GM18505 (cell line): ENCODE measurements at regions not wholly inside any gene's neighbourhood (a gene's known extent, or its start where the extent isn't known, plus 50 kb on each side); places are given as distances from the start of the nearest gene placed in this dataset.

Experiments
- ATAC-seq: cut with Tn5 transposase; IDR thresholded peaks from one replicate; pipeline ENCODE4 v1.9.1; 2021; ENCODE audit not compliant: unreplicated experiment
- POLR2A ChIP-seq: IDR thresholded peaks from 4 replicates; pipeline ENCODE4 v1.6.1; 2011; ENCODE audit warnings: borderline replicate concordance; ENCODE audit not compliant: insufficient read depth, insufficient read length; ENCODE audit errors: extremely low read depth

DNA sequence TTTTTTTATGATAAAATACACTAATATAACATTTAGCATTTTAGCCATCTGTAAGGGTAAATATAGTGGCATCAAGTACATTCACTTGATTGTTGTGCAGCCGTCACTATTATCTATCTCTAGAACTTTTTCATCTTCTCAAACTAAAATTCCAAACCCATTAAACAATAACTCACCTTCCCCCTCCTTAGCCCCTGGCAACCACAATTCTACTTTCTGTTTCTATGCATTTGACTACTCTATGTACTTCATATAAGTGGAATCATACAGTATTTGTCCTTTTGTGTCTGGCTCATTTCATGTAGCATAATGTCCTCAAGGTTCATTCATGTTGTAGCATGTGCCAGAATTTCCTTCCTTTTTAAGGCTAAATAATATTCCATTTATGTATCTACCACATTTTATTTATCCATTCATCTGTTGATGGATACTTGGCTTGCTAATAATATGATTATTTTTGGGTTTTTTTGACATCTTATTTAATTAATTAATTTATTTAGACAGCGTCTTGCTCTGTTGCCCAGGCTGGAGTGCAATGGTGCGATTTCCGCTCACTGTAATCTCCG is 69.6 kb upstream of the MACF1 start:
- TF ChIP-seq POLR2A, result no peak
- no peak for ATAC-seq

DNA sequence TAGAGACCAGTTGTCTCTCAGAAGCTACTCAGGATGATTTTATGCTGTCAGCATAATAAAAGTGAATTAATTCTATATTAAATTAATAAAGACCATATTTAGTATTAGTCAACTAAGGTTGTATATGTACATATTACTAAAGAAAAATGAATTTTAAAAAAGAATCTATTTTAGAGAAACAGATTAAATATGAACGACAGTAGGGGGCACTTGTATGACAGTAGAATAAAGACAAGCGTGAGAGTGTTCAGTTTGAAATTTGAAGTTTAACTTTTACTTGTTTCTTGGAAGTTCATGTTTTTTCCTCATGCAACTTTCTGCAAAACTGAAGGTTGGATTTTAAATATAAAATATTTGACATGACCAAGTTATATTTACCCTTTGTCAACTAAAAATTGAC is 67.9 kb upstream of the MACF1 start:
- TF ChIP-seq POLR2A, result no peak
- no peak for ATAC-seq

DNA sequence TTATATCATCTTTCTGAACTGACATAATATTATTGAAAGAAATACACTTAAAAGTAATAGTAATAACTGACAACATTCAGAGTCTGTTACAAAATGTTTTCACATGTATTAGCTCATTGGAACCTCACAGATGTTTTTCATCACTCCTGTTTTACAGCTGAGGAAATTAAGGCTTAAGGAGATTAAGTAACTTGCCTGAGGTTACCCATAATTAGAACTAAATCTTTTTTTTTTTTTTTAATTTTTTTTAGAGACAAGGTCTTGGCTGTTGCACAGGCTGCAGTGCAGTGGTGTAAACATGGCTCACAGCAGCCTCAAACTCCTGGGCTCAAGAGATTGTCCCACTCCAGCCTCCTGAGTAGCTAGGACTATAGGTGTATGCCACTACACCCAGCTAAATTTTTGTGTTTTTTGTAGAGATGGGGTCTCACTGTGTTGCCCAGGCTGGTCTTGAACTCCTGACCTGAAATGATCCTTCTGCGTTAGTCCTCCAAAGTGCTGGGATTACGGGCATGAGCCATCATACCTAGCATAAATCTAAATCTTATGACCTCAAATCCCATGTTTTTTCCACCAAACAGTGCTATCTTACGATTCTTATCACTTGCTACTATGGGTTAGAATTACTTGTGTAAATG is 64.7 kb upstream of the MACF1 start:
- ATAC-seq, result no peak

DNA sequence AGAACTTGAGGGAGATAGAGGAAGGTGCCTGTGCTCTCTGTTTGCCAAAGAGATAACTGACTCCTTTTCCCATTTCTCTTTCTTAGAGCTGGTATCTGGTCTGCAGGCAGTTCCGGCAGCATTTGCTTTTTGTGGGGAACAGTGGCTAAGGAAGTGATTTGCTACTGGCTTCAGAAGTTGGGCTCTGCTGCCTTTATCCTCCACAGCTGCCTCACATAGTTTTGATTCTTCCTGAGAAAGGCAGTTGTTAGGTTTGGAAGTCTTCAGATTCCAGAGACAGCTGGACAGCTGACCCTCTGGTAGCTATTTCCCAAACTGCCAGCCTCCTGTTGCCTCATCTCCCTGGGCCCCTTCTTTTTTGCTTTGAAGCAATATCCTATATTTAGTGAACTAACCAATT is 62.6 kb upstream of the MACF1 start:
- no peak for ATAC-seq
- TF ChIP-seq POLR2A, result no peak

More for the DNA sequence above, 64.7 kb upstream of the MACF1 start:
- TF ChIP-seq POLR2A, result no peak

DNA sequence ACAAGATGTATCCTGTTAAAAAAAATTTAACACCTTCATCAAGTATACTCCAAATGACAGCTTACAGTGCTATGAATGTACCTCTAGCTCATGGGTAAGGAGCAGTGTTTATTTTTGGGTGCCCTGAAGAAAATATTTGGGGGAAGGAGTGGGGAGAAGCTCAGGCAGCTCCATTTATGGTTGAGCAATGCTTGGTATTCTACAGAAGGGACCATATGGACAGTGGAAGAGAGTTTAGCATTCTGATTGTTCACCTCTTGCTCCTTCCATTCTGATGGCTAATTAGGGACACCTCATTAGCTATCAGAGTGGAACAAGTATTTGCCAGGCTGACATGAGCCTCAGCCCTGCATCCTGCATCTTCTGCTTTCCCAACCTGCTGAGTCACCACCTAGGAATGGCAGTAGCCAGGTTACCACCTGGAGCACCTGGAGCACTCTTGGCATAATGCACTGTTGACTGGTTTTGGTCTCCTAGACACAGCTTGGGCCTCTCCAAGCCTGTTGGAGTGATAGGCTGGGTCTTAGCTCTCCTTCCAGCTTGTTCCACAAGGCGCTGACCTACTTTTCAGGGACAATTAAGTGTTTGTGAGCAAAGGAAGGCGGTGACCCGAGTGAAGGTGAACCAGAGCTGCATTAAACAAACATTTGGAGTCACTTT is 62.0 kb upstream of the MACF1 start:
- ATAC-seq, result no peak

DNA sequence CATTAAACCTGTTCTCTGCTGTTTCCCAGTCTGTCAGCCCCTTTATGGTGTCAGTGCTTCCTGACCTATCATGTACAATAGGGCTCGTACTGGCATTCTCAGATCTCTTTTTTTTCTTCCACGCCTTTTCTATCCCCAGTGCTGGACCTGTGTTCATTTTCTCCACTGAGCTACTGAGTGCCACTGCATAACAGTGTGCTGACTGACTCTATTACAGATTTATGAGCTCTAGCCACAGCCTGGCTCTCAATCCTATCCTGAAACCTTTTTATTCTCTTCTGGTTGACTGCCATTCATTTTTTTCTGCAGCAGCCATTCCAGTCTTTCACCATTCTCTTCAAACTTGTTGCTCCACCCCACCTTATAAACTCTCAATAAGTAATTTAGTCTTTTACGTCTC is 59.6 kb upstream of the MACF1 start:
- ATAC-seq, result no peak
- TF ChIP-seq POLR2A, result no peak

More for the DNA sequence above, 62.0 kb upstream of the MACF1 start:
- TF ChIP-seq POLR2A, result no peak

DNA sequence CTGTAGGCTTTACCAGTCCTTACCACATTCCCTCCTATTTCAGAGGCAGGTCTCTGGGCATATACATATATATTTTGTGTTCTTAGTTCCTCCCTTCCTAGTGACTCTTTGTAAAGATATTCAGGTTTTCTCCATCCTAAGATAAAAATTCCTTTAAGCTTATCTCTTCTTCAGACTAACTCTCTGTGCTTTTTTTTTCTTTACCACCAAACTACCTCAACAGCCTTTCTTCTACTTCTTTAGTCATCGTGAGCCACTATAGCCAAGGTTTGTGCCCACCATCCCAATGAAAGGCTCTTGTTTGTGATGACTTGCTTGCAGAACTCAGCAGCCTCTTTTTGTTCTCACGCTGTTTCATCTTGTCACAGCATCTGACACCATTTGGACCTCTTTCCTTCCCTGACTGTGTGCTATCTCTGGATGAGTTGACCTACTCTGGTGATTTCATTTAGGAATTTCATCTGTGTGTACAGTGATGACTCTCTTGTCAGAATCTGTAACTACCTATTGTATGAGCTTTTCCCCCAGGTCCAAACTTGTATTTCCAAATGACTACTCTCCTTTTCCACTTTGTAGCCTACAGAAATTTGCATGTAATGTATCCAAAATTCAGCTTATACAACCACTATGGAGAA is 59.0 kb upstream of the MACF1 start:
- no peak for TF ChIP-seq POLR2A
- no peak for ATAC-seq

DNA sequence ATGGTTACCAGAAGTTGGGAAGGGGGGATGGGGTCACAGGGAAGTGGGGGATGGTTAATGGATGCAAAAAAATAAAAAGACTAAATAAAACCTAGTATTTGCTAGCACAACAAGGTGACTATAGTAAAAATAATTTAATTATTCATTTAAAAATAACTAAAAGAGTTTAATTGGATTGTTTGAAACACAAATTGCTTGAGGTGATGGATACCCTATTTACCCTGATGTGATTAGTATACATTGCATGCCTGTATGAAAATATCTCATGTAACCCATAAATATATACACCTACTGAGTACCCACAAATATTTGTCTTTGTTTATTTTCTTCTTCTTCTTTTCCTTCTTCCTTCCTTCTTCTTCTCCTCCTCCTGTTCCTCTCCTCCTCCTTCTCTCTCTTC is 57.8 kb upstream of the MACF1 start:
- TF ChIP-seq POLR2A, result no peak
- no peak for ATAC-seq

DNA sequence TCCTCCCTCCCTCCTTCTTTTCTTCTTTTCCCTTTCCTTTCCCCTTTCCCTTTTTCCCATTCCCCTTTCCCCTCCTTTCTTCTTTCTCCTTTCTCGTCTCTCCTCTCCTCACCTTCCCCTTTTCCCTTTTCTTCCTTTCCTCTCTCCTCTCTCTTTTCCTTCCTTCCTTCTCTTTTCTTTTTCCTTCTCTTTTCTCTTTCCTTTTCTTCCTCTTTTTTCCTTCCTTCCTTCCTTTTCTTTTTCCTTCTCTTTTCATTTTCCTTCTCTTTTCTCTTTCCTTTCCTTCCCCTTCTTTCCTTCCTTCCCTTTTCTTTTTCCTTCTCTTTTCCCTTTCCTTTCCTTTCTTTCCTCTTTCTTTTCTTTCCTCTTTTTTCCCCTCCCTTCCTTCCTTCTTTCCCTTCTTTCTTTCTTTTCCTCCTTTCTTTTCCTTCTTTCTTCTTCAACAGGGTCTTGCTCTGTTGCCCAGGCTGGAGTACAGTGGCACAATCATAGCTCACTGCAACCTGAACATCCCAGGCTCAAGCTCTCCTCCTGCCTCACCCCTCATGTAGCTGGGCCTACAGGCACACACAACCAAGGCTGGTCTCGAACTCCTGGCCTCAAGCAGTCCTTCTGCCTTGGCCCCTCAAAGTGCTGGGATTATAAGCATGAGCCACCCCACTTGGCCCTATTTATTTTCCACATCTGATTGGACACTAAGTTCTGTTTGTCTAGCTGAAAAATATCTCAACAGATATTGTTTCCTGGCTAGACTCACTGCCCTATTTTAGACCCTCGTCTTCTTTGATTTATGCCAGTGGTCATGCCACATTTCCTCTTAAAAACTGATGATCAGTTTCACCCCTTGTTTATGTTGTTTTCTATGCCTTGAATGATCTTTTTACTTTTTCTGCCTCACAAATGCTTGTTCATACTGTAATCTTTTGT is 57.1 kb upstream of the MACF1 start:
- no peak for TF ChIP-seq POLR2A
- no peak for ATAC-seq

DNA sequence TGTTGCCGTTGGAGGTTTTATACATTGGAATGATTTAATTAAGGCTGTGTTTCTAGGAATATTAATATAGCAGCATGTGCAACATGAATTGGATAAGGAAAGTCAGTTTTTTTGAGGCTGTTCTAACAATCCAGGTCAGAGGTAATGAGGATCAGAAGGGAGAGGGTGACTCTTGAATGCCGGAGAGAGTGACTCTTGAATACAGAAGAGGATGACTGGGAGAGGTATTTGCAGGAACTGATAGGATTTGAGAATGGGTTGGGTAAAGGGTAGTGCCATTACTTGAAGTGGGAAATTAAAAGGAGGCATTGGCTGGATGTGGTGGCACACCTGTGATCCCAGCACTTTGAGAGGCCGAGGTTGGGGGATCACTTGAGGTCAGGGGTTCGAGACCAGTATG is 55.6 kb upstream of the MACF1 start:
- ATAC-seq, result no peak
- no peak for TF ChIP-seq POLR2A

DNA sequence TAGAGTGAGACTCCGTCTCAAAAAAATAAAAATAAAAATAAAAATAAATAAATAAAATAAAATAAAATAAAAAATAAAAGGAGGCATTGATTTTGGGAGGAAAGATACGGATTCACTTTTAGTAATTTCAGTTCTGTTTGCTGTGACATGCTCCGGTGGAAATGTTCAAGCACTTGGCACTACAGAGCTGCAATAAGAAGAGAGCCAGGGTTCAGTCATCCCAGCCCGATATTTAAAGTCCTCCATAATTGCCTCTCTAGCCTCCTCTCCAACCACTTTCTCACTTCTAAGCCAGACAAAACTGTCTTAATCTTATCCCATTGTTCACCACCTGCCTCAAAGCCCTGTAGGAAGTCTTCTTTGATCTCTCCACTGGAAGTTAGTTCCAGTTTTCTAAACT is 55.0 kb upstream of the MACF1 start:
- TF ChIP-seq POLR2A, result no peak
- ATAC-seq, result no peak

DNA sequence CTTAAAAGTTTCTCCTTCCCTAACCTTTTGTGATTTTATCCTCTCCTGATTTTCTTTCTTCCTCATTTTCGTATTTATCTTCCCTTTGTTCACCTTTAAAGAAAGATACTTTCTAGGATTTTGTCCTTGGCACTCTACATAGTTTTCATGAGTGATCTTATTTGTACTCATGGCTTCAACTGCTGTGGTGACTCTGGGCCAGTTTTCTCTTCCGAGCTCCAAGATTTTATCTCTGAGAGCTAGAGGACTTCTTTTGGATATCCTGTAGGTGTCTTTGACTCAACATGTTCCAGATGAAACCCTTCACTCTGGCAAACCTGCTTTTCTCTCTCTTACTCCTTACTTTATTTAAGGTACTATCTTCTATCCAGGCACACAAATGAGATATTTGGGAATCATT is 53.7 kb upstream of the MACF1 start:
- no peak for ATAC-seq

DNA sequence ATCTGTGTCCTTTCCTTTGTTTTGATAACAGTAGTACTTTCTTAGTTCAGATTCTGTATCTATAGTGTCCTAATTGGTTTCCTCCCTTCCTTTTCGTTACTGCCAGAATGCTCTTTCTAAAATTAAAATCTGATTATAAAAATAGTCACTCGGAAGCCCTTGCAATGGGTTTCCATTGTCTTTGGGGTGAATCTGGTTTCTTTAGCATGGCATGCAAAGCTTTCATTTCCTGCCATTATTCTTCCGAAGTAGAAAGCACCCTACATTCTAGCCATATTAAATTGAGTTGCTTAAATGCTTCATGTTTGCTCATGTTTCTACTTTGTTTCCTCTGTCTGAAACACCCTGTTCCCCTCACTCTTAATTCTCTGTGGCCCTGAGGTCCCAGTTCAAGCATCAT is 53.2 kb upstream of the MACF1 start:
- no peak for TF ChIP-seq POLR2A
- no peak for ATAC-seq

More for the DNA sequence above, 53.7 kb upstream of the MACF1 start:
- TF ChIP-seq POLR2A, result no peak

DNA sequence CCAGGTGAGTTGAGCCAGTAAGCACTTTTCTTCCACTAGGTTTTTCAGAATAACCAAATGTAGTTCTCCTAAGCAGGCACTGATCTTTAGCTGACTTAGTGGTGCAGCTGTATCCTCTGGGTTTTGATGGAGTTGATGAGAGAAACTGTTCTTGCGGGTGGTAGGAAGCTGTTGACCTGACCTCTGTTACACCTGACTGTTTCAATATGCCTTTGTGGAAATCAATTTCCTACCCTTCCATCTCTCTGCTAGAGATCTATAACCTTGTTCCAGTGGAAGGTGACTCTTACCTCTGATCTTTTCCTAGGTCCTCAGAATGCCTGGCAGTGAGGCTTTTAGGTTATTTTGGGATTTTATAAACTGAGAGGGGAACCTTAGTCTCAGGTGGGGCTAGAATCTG is 51.6 kb upstream of the MACF1 start:
- no peak for ATAC-seq
- TF ChIP-seq POLR2A, result no peak

DNA sequence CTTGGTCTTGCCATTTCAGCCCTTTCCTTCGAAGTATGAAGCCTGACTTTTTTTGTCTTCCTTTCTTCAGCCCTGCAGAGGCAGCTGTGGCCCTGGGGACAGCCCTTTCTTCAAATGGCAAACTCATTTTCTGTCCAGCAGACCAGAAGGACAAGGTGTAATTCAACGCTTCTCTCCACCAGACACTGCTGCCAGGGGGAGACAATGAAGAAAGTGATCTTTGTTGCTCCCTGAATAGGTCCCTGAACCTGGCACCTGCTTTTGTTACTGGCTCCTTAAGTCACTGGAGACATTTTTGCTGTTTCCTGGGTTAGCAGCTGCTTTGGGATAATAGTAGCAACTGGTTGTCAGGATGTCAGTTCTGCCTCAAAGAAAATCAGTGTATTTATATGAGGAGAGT is 50.8 kb upstream of the MACF1 start:
- ATAC-seq, result no peak
- no peak for TF ChIP-seq POLR2A
